AG09309 (cell line): ENCODE measurements at regions not wholly inside any gene's neighbourhood (a gene's known extent, or its start where the extent isn't known, plus 50 kb on each side); places are given as distances from the start of the nearest gene placed in this dataset.

Experiments used
- DNase-seq: peaks from one replicate; pipeline ENCODE4 v3.0.0-alpha.2; 2010; ENCODE audit warnings: low read depth
- H3K4me3 ChIP-seq: 2 replicates; pipeline ENCODE4 v1.5.1; 2011; ENCODE audit warnings: mild to moderate bottlenecking, low read depth, low read length, moderate library complexity; ENCODE audit not compliant: control insufficient read depth
- TF ChIP-seq, protein P1 (sequence below): IDR thresholded peaks from 2 replicates; pipeline ENCODE4 v1.5.1; 2011; ENCODE audit warnings: mild to moderate bottlenecking, low read depth, low read length, inconsistent platforms; ENCODE audit not compliant: insufficient read depth, control insufficient read depth; ENCODE audit errors: missing control alignments

DNA sequence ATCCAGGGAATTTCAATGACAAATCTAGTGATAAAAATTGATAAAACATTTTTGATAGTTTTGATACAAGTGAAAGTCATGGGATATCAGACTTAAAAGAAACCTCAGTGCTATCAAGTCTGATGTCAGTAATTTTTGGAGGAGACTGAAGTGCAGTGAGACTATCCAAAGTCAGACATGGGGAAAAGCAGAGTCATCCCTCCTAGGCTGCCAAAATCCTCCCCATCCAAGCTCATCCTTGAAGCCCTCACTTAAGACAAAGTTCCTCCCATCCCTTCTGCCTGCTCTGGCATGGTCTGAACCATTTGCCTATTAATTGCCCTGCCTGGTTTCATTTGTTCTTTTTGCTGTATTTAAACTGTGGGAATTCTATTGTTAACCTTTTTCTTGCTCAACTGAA, 456.9 kb upstream of the UBE2E2 start:
- no peak for DNase-seq
- TF ChIP-seq, protein P1, sequence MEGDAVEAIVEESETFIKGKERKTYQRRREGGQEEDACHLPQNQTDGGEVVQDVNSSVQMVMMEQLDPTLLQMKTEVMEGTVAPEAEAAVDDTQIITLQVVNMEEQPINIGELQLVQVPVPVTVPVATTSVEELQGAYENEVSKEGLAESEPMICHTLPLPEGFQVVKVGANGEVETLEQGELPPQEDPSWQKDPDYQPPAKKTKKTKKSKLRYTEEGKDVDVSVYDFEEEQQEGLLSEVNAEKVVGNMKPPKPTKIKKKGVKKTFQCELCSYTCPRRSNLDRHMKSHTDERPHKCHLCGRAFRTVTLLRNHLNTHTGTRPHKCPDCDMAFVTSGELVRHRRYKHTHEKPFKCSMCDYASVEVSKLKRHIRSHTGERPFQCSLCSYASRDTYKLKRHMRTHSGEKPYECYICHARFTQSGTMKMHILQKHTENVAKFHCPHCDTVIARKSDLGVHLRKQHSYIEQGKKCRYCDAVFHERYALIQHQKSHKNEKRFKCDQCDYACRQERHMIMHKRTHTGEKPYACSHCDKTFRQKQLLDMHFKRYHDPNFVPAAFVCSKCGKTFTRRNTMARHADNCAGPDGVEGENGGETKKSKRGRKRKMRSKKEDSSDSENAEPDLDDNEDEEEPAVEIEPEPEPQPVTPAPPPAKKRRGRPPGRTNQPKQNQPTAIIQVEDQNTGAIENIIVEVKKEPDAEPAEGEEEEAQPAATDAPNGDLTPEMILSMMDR = no peak
- H3K4me3 ChIP-seq = no peak overlapping the region

DNA sequence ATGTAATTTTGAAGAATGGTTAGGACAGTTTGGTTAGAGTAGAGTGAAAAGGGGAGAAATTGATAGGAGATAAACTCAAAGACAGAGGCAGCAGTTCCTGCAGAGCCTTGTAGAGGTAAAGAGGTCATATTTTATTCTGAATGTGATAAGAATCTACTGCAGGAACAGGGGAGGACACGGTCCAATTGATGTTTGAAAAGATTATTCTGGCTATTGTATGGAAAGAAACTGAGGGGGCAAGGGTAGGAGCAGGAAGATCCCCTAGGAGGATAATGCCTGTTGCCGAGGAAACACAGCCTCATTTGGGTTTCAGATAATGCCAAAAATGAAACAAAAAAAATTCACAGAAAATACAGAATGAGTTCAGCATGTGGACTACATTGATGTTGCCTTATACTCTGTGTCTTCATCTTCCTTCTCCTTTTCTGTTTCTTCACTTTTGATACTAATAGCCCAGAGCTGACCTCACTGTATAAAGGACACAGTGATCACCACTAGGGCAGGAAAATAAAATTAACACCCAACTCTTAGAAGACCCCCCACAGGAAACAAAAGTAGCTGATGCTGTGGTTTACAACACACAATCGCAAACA, 454.6 kb upstream of the UBE2E2 start:
- no peak overlapping the region for H3K4me3 ChIP-seq
- no peak for DNase-seq
- TF ChIP-seq, protein P1 = no peak

DNA sequence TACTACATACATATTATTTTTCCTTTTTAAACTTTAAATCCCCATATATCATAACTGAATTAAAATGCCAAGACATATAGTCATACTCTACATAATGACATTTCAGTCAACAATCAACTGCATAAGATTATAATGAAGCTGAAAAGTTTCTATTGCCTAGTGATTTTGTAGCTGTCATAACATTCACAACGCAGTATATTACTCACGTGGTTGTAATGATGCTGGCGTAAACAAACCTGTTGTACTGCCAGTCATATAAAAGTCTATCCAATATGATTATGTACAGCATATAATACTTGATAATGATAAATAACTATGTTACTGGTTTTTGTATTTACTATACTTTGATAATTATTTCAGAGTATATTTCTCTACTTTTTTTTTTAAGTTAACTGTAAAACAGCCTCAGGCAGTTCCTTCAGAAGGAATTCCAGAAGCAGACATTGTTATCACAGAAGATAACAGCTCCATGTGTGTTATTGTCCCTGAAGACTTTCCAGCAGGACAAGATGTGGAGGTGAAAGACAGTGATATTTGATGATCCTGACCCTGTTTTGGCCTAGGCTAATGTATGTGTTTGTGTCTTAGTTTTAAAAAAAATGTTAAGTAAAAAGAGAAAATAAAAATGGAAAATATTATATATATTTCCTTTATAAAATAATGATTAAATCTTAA, 443.4 kb upstream of the UBE2E2 start:
- DNase-seq = no peak
- no peak overlapping the region for H3K4me3 ChIP-seq
- TF ChIP-seq, protein P1 = no peak

DNA sequence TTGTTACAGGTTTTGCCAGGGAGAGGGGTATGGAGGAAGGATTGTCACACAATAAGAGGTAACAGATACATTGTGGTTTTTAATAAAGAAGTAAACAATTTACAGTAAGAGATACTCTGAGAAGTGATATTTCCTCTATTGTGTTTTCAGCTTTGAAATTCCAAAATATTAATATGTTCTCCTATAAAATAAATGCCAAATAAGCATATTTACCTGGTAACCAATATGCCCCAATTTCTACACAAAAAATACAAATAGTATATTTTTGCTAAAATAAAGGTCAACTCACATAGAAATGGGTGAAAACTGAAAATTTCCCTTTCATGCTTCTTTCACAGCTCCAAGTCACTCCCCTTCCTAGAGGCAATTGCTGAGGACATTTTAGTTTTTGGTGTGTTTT, 437.4 kb upstream of the UBE2E2 start:
- no peak overlapping the region for H3K4me3 ChIP-seq
- TF ChIP-seq, protein P1 = no peak
- DNase-seq = no peak

GRCh38 chr3:22777834-22778233, 425.3 kb upstream of the UBE2E2 start:
- H3K4me3 ChIP-seq = no peak overlapping the region
- DNase-seq = no peak
- TF ChIP-seq, protein P1 = no peak

- H3K4me3 ChIP-seq = no peak overlapping the region
- TF ChIP-seq, protein P1 = no peak
- no peak for DNase-seq
Measured at GRCh38 chr3:22779737-22780136, 423.4 kb upstream of the UBE2E2 start.
